ENCODE measurements at regions not wholly inside any gene's neighbourhood (a gene's known extent, or its start where the extent isn't known, plus 50 kb on each side); places are given as distances from the start of the nearest gene placed in this dataset.
"Not testable (repeated sequence)": the region's sequence is repeated elsewhere in the genome, so short reads cannot be mapped to it uniquely, and the experiment has no call there.

- DNase-seq, result no peak
Measured at GRCh38 chr14:56351861-56352260, 227.7 kb upstream of the TMEM260 start.

GRCh38 chr14:56352999-56353398 is 226.6 kb upstream of the TMEM260 start:
- no peak for DNase-seq

GRCh38 chr14:56357428-56357827 is 222.2 kb upstream of the TMEM260 start:
- DNase-seq, result no peak

GRCh38 chr14:56358275-56358674 is 221.3 kb upstream of the TMEM260 start:
- no peak for DNase-seq

- DNase-seq, result no peak
Measured at GRCh38 chr14:56358851-56359614, 220.6 kb upstream of the TMEM260 start.

- not testable (repeated sequence) for DNase-seq
Measured at GRCh38 chr14:56365663-56366062, 213.9 kb upstream of the TMEM260 start.

GRCh38 chr14:56367416-56367815 is 212.2 kb upstream of the TMEM260 start:
- no peak for DNase-seq

- no peak for DNase-seq
Measured at GRCh38 chr14:56371737-56372136, 207.9 kb upstream of the TMEM260 start.

GRCh38 chr14:56374421-56374820 is 205.2 kb upstream of the TMEM260 start:
- DNase-seq, result no peak

- no peak for DNase-seq
Measured at GRCh38 chr14:56378046-56378445, 201.6 kb upstream of the TMEM260 start.

GRCh38 chr14:56378475-56378877 is 201.1 kb upstream of the TMEM260 start:
- DNase-seq, result no peak

- DNase-seq, result no peak
Measured at GRCh38 chr14:56379956-56380355, 199.6 kb upstream of the TMEM260 start.

- DNase-seq, result no peak
Measured at GRCh38 chr14:56386024-56386423, 193.6 kb upstream of the TMEM260 start.

- DNase-seq, result no peak
Measured at GRCh38 chr14:56390859-56391258, 188.7 kb upstream of the TMEM260 start.

GRCh38 chr14:56394826-56395530 is 184.6 kb upstream of the TMEM260 start:
- no peak for DNase-seq

- DNase-seq, result no peak
Measured at GRCh38 chr14:56400109-56400825, 179.3 kb upstream of the TMEM260 start.

GRCh38 chr14:56412468-56413434 is 166.8 kb upstream of the TMEM260 start:
- DNase-seq, result no peak

GRCh38 chr14:56413721-56414120 is 165.9 kb upstream of the TMEM260 start:
- DNase-seq, result no peak

- no peak for DNase-seq
Measured at GRCh38 chr14:56414236-56414635, 165.4 kb upstream of the TMEM260 start.

GRCh38 chr14:56416213-56416612 is 163.4 kb upstream of the TMEM260 start:
- no peak for DNase-seq

- DNase-seq, result no peak
Measured at GRCh38 chr14:56417173-56417572, 162.4 kb upstream of the TMEM260 start.

- no peak for DNase-seq
Measured at GRCh38 chr14:56419750-56420149, 159.8 kb upstream of the TMEM260 start.

GRCh38 chr14:56422221-56422620 is 157.4 kb upstream of the TMEM260 start:
- no peak for DNase-seq
